ENCODE measurements at regions not wholly inside any gene's neighbourhood (a gene's known extent, or its start where the extent isn't known, plus 50 kb on each side); places are given as distances from the start of the nearest gene placed in this dataset.

GRCh38 chr17:77537566-77537965 is 396.8 kb downstream of the SEC14L1 start:
- in situ Hi-C loops (cut with MboI; ENCODE audit: low pct_unique_long_range_greater_than_20kb, low sequenced_read_pairs, unreplicated experiment) = loop anchor here (25.0 kb wide), 1 partner anchor 475 kb away; no protein-coding TSS in a partner anchor
- no peak for TF ChIP-seq CTCF (IDR thresholded peaks at IDR 0.05; ENCODE audit: extremely low read depth, insufficient read depth, missing control alignments)
- DNase-seq (ENCODE audit: low spot score) = no peak

- no peak for DNase-seq (ENCODE audit: low spot score)
- no peak for TF ChIP-seq CTCF (IDR thresholded peaks at IDR 0.05; ENCODE audit: extremely low read depth, insufficient read depth, missing control alignments)
- in situ Hi-C loops (cut with MboI; ENCODE audit: low pct_unique_long_range_greater_than_20kb, low sequenced_read_pairs, unreplicated experiment) = loop anchor here (25.0 kb wide), 1 partner anchor 472 kb away; no protein-coding TSS in a partner anchor
Measured at GRCh38 chr17:77540531-77540930, 399.8 kb downstream of the SEC14L1 start.

- in situ Hi-C loops (cut with MboI; ENCODE audit: low pct_unique_long_range_greater_than_20kb, low sequenced_read_pairs, unreplicated experiment) = loop anchor here (25.0 kb wide), 1 partner anchor 471 kb away; no protein-coding TSS in a partner anchor
- no peak for TF ChIP-seq CTCF (IDR thresholded peaks at IDR 0.05; ENCODE audit: extremely low read depth, insufficient read depth, missing control alignments)
- no peak for DNase-seq (ENCODE audit: low spot score)
Measured at GRCh38 chr17:77540975-77541374, 400.2 kb downstream of the SEC14L1 start.

- TF ChIP-seq CTCF (IDR thresholded peaks at IDR 0.05; ENCODE audit: extremely low read depth, insufficient read depth, missing control alignments) = no peak
- in situ Hi-C loops (cut with MboI; ENCODE audit: low pct_unique_long_range_greater_than_20kb, low sequenced_read_pairs, unreplicated experiment) = loop anchor here (25.0 kb wide), 1 partner anchor 470 kb away; no protein-coding TSS in a partner anchor
- no peak for DNase-seq (ENCODE audit: low spot score)
Measured at GRCh38 chr17:77542011-77542410, 401.2 kb downstream of the SEC14L1 start.

GRCh38 chr17:77542551-77543490 is 402.1 kb downstream of the SEC14L1 start:
- TF ChIP-seq CTCF (IDR thresholded peaks at IDR 0.05; ENCODE audit: extremely low read depth, insufficient read depth, missing control alignments) = peak; percentile 87
- peak; percentile 82 for DNase-seq (ENCODE audit: low spot score)
- in situ Hi-C loops (cut with MboI; ENCODE audit: low pct_unique_long_range_greater_than_20kb, low sequenced_read_pairs, unreplicated experiment) = loop anchor here (25.0 kb wide), 1 partner anchor 469 kb away; no protein-coding TSS in a partner anchor

GRCh38 chr17:77543801-77544200 is 403.0 kb downstream of the SEC14L1 start:
- in situ Hi-C loops (cut with MboI; ENCODE audit: low pct_unique_long_range_greater_than_20kb, low sequenced_read_pairs, unreplicated experiment) = loop anchor here (25.0 kb wide), 1 partner anchor 468 kb away; no protein-coding TSS in a partner anchor
- TF ChIP-seq CTCF (IDR thresholded peaks at IDR 0.05; ENCODE audit: extremely low read depth, insufficient read depth, missing control alignments) = no peak
- DNase-seq (ENCODE audit: low spot score) = no peak

Data from GM13977 (cell line).